GM13976 (cell line): ENCODE measurements at regions not wholly inside any gene's neighbourhood (a gene's known extent, or its start where the extent isn't known, plus 50 kb on each side); places are given as distances from the start of the nearest gene placed in this dataset.

Experiments used
- DNase-seq: peaks from one replicate; pipeline ENCODE4 v3.0.0; 2012; ENCODE audit warnings: low spot score
- in situ Hi-C: fragments of 300-500 bp; cut with MboI; formaldehyde crosslinking; loops from one replicate; pipeline ENCODE4 v1.12.0; 2022; ENCODE audit warnings: low sequenced_read_pairs, mixed read lengths, inconsistent platforms; ENCODE audit not compliant: unreplicated experiment
- TF ChIP-seq, protein P1 (sequence below): IDR thresholded peaks from 2 replicates; pipeline ENCODE4 v1.5.1; 2012; ENCODE audit warnings: borderline replicate concordance, mild to moderate bottlenecking; ENCODE audit not compliant: insufficient read depth; ENCODE audit errors: extremely low read depth, missing control alignments, control extremely low read depth

- in situ Hi-C loops = loop anchor here (10.0 kb wide), 1 partner anchor 224 kb away; no protein-coding TSS in a partner anchor
- no peak for DNase-seq
- TF ChIP-seq, protein P1, sequence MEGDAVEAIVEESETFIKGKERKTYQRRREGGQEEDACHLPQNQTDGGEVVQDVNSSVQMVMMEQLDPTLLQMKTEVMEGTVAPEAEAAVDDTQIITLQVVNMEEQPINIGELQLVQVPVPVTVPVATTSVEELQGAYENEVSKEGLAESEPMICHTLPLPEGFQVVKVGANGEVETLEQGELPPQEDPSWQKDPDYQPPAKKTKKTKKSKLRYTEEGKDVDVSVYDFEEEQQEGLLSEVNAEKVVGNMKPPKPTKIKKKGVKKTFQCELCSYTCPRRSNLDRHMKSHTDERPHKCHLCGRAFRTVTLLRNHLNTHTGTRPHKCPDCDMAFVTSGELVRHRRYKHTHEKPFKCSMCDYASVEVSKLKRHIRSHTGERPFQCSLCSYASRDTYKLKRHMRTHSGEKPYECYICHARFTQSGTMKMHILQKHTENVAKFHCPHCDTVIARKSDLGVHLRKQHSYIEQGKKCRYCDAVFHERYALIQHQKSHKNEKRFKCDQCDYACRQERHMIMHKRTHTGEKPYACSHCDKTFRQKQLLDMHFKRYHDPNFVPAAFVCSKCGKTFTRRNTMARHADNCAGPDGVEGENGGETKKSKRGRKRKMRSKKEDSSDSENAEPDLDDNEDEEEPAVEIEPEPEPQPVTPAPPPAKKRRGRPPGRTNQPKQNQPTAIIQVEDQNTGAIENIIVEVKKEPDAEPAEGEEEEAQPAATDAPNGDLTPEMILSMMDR = no peak
These were observed 53.8 kb downstream of the GJD2 start for GRCh38 chr15:34700891-34701427.

- in situ Hi-C loops = loop anchor here (10.0 kb wide), 1 partner anchor 225 kb away; no protein-coding TSS in a partner anchor
- TF ChIP-seq, protein P1 = no peak
- no peak for DNase-seq
These were observed 54.7 kb downstream of the GJD2 start for GRCh38 chr15:34699968-34700640.

DNA sequence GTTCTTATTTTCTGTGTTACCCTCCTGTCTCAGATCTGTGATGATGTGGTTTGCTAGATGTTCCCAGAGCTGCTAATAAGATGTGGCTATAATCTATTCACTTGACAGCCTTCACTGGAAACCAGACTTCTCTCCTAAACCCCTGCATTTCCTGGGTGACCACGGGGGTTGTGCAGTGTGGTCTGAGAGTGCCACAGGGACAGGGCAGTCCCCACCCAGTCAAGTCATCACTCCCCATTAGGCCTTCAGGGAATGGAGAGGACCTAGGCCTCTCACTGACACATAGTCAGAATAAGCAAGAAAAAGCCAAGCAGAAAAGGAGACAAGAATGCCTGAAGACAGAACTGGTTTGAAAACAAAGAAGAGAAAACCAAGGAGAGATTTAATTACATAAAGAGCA, 58.3 kb downstream of the GJD2 start:
- in situ Hi-C loops = no loop called here
- DNase-seq = no peak
- TF ChIP-seq, protein P1 = no peak

DNA sequence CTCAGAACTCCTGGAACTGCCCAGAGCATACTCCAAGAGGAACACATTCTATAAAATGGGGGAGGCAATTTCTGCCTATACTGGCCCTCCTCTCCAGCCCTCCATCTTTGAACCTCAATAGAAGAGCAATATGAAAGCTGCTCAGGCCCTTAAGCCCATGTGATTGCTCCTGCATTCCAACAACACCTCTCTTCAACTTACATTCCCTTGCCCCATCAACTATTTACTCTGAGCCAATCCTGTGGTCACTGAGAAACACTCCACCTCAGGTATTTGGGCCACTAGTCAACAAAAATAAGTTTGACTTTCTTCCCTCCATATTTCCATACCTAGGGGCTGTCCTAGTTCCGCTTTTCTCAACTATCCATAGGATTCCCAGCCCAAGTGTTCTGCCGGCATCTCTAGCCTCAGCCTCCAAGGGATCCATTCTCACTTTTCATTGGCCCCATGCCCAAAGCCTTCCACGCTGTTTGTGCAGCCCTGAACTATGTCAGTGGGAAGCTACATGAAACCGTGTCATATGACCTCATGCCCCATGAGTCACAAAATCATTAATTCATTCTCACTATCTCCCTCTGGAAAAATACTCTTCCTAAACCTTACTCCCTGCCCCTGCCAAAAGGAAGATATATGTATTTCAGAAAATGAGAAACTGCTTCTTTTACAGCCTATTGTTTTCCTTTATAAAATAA, 61.6 kb downstream of the GJD2 start:
- TF ChIP-seq, protein P1 = no peak
- no peak for DNase-seq
- in situ Hi-C loops = no loop called here

- in situ Hi-C loops = no loop called here
- no peak for DNase-seq
These were observed 63.8 kb downstream of the GJD2 start for GRCh38 chr15:34691034-34691433.

GRCh38 chr15:34688699-34689098, 66.1 kb downstream of the GJD2 start:
- in situ Hi-C loops = no loop called here
- TF ChIP-seq, protein P1 = no peak
- DNase-seq = no peak

More at GRCh38 chr15:34691034-34691433, 63.8 kb downstream of the GJD2 start:
- TF ChIP-seq, protein P1 = no peak
